ENCODE measurements at regions not wholly inside any gene's neighbourhood (a gene's known extent, or its start where the extent isn't known, plus 50 kb on each side); places are given as distances from the start of the nearest gene placed in this dataset.

GRCh38 chr12:131610891-131611290 lies 100.0 kb upstream of the SFSWAP start:
- TF ChIP-seq EZH2 (IDR thresholded peaks at IDR 0.05; ENCODE audit: borderline replicate concordance, insufficient read depth, low read length, poor library complexity, severe bottlenecking) = no peak
- no peak for TF ChIP-seq CTCF (IDR thresholded peaks at IDR 0.05; ENCODE audit: poor library complexity, severe bottlenecking)
- no peak for TF ChIP-seq REST (IDR thresholded peaks at IDR 0.05; ENCODE audit: borderline replicate concordance)
- TF ChIP-seq RAD21 (conservative IDR thresholded peaks at IDR 0.05) = no peak
- TF ChIP-seq TAF1 (IDR thresholded peaks at IDR 0.05; ENCODE audit: low read depth) = no peak
- TF ChIP-seq POLR2AphosphoS5 (IDR thresholded peaks at IDR 0.05) = no peak

Measured in neural cell (in vitro differentiated cells).